GM18519 (cell line): ENCODE measurements at regions not wholly inside any gene's neighbourhood (a gene's known extent, or its start where the extent isn't known, plus 50 kb on each side); places are given as distances from the start of the nearest gene placed in this dataset.

Experiments used
- ATAC-seq: cut with Tn5 transposase; IDR thresholded peaks from one replicate; pipeline ENCODE4 v1.9.1; 2021; ENCODE audit warnings: mild to moderate bottlenecking, moderate library complexity; ENCODE audit not compliant: unreplicated experiment, low FRiP score

GRCh38 chr5:164600929-164601535 is 1095.6 kb downstream of the MAT2B start:
- no peak for ATAC-seq

GRCh38 chr5:164608507-164608906 is 1103.1 kb downstream of the MAT2B start:
- no peak for ATAC-seq

GRCh38 chr5:164610374-164610773 is 1105.0 kb downstream of the MAT2B start:
- no peak for ATAC-seq

- ATAC-seq, result no peak
Observed at GRCh38 chr5:164614707-164615106, 1109.3 kb downstream of the MAT2B start.

GRCh38 chr5:164617290-164617689 is 1111.9 kb downstream of the MAT2B start:
- ATAC-seq, result no peak

- no peak for ATAC-seq
Observed at GRCh38 chr5:164627021-164627420, 1121.6 kb downstream of the MAT2B start.

- no peak for ATAC-seq
Observed at GRCh38 chr5:164636456-164636855, 1131.0 kb downstream of the MAT2B start.

GRCh38 chr5:164637931-164638521 is 1132.6 kb downstream of the MAT2B start:
- ATAC-seq, result no peak

- no peak for ATAC-seq
Observed at GRCh38 chr5:164649266-164649665, 1143.8 kb downstream of the MAT2B start.

- no peak for ATAC-seq
Observed at GRCh38 chr5:164650427-164650826, 1145.0 kb downstream of the MAT2B start.

- no peak for ATAC-seq
Observed at GRCh38 chr5:164651546-164652275, 1146.3 kb downstream of the MAT2B start.

GRCh38 chr5:164652276-164652660 is 1146.8 kb downstream of the MAT2B start:
- no peak for ATAC-seq

GRCh38 chr5:164663198-164663989 is 1158.0 kb downstream of the MAT2B start:
- no peak for ATAC-seq

GRCh38 chr5:164671640-164672039 is 1166.2 kb downstream of the MAT2B start:
- no peak for ATAC-seq

- no peak for ATAC-seq
Observed at GRCh38 chr5:164672205-164672604, 1166.8 kb downstream of the MAT2B start.

- ATAC-seq, result no peak
Observed at GRCh38 chr5:164672931-164673694, 1167.7 kb downstream of the MAT2B start.

- no peak for ATAC-seq
Observed at GRCh38 chr5:164679461-164679860, 1174.0 kb downstream of the MAT2B start.

GRCh38 chr5:164680216-164680615 is 1174.8 kb downstream of the MAT2B start:
- no peak for ATAC-seq

GRCh38 chr5:164680812-164681520 is 1175.5 kb downstream of the MAT2B start:
- no peak for ATAC-seq

GRCh38 chr5:164687391-164687790 is 1182.0 kb downstream of the MAT2B start:
- no peak for ATAC-seq
